Smooth muscle cell (in vitro differentiated cells): ENCODE measurements at regions not wholly inside any gene's neighbourhood (a gene's known extent, or its start where the extent isn't known, plus 50 kb on each side); places are given as distances from the start of the nearest gene placed in this dataset.

Experiments used
- DNase-seq: peaks from one replicate; lab custom pipeline; 2025; ENCODE audit not compliant: unreplicated experiment; lab: John Stamatoyannopoulos, UW
- H2AFZ ChIP-seq: fragments of 200-600 bp; sonication (generic); 2 replicates; pipeline ENCODE4 v1.6.0; 2016; ENCODE audit warnings: antibody characterized with exemption, low read depth, mild to moderate bottlenecking
- H3F3A ChIP-seq: fragments of 200-600 bp; sonication (generic); 2 replicates; pipeline ENCODE4 v1.6.0; 2017; ENCODE audit warnings: antibody characterized with exemption, low read depth
- H3K27ac ChIP-seq: fragments of 200-600 bp; sonication (generic); 2 replicates; pipeline ENCODE4 v1.5.1; 2016; ENCODE audit warnings: low read depth, mild to moderate bottlenecking
- H3K27me3 ChIP-seq: fragments of 200-600 bp; sonication (generic); 2 replicates; pipeline ENCODE4 v1.6.1; 2016; ENCODE audit warnings: low read depth, mild to moderate bottlenecking
- H3K36me3 ChIP-seq: fragments of 200-600 bp; sonication (generic); 2 replicates; pipeline ENCODE4 v1.5.1; 2016; ENCODE audit warnings: low read depth
- H3K4me1 ChIP-seq: fragments of 200-600 bp; sonication (generic); 2 replicates; pipeline ENCODE4 v1.5.1; 2016; ENCODE audit warnings: low read depth
- H3K4me2 ChIP-seq: fragments of 200-600 bp; sonication (generic); 2 replicates; pipeline ENCODE4 v1.6.0; 2016; ENCODE audit warnings: mild to moderate bottlenecking
- H3K4me3 ChIP-seq: fragments of 200-600 bp; sonication (generic); 2 replicates; pipeline ENCODE4 v1.5.1; 2016; ENCODE audit warnings: mild to moderate bottlenecking
- H3K79me2 ChIP-seq: fragments of 200-600 bp; sonication (generic); 2 replicates; pipeline ENCODE4 v1.6.0; 2016; ENCODE audit warnings: low read depth, mild to moderate bottlenecking
- H3K9ac ChIP-seq: fragments of 200-600 bp; sonication (generic); 2 replicates; pipeline ENCODE4 v1.6.0; 2016; ENCODE audit warnings: low read depth
- H3K9me3 ChIP-seq: fragments of 200-600 bp; sonication (generic); replicated peaks from 2 replicates; pipeline ENCODE4 v1.5.1; 2016; ENCODE audit warnings: low read depth
- H4K20me1 ChIP-seq: fragments of 200-600 bp; sonication (generic); 2 replicates; pipeline ENCODE4 v1.6.0; 2016; ENCODE audit warnings: low read depth
- whole genome bisulfite sequencing: methylation state at CpG from one replicate; pipeline ENCODE4 v1.1.7; 2016; ENCODE audit warnings: low lambda C conversion rate; 5-methylcytosine and 5-hydroxymethylcytosine counted together
- TF ChIP-seq, protein P1 (sequence below): fragments of 200-600 bp; sonication (generic); IDR thresholded peaks from 2 replicates; pipeline ENCODE4 v1.5.1; 2017; ENCODE audit warnings: borderline replicate concordance, mild to moderate bottlenecking, antibody characterized with exemption; ENCODE audit not compliant: insufficient read depth, poor library complexity, severe bottlenecking

DNA sequence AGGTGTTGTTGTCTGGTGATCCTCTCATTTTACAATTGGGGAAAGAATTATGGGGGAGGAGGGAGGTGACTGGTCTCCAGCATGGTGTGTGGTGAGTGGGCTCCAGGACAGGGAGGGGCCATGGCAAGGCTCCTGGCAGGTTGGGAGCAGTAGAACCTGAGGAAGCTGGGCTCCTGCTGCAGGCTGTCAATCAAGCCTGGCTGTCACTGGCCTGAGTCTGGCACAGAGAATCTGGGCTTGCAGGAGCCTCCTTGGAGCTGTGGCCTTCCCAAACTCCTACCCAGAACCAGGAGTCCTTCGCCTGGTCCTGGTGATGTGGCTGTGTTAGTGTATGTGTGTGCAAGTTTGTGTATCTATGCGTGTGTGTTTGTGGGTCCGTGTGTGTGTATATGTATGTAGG lies 131.9 kb upstream of the CSF3R start:
- Histone ChIP-seq H3K4me2 (no peak overlapping the region), H3K4me1 (no peaks in the 10 kb centered on the region), H2AFZ (no peak overlapping the region), H3K4me3 (no peak overlapping the region), H3K9ac (no peak overlapping the region), H4K20me1 (no peaks in the 10 kb centered on the region), H3K27ac (no peak overlapping the region), H3K36me3 (no peaks in the 10 kb centered on the region), H3K27me3 (peaks cover 8% of the 10 kb centered on the region), H3F3A (no peaks in the 10 kb centered on the region), H3K79me2 (no peaks in the 10 kb centered on the region), H3K9me3 (no peaks in the 10 kb centered on the region)
- TF ChIP-seq, protein P1, sequence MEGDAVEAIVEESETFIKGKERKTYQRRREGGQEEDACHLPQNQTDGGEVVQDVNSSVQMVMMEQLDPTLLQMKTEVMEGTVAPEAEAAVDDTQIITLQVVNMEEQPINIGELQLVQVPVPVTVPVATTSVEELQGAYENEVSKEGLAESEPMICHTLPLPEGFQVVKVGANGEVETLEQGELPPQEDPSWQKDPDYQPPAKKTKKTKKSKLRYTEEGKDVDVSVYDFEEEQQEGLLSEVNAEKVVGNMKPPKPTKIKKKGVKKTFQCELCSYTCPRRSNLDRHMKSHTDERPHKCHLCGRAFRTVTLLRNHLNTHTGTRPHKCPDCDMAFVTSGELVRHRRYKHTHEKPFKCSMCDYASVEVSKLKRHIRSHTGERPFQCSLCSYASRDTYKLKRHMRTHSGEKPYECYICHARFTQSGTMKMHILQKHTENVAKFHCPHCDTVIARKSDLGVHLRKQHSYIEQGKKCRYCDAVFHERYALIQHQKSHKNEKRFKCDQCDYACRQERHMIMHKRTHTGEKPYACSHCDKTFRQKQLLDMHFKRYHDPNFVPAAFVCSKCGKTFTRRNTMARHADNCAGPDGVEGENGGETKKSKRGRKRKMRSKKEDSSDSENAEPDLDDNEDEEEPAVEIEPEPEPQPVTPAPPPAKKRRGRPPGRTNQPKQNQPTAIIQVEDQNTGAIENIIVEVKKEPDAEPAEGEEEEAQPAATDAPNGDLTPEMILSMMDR = no peak
- DNase-seq = no peak
- WGBS = 85% methylated on average over 3 of the region's 3 CpGs

DNA sequence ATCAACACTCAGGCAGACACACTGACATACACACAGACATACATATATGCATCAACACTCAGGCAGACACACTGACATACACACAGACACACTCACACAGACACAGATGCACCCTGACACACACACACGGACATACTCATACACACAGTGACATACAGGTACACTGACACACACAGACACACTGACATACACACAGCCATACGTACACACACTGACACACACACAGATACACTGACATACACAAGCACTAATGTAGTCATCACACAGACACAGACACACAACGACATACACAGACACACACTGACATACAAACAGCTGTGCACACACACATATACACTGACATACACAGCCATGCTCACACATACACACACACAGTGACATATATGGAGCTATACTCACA lies 131.0 kb upstream of the CSF3R start:
- TF ChIP-seq, protein P1 = no peak

DNA sequence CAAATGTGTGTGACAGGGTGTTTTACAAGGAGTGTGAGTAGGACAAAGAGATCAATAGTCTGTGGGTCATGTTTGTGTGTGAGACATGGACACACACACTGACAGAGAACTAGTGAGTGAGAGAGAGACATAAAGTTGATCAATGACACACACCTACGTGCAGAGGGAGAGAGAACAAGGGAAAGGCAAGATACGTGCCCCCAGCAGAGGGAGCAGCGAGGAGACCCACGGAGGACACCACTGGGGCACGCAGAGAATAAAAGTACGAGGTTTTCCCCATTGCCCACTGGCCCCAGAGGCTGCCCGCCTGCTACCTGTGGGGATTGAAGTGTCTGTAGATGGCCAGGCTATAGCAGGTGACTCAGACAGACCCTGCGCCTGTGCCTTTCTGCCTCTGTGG lies 130.2 kb upstream of the CSF3R start:
- no peak overlapping the region for H2AFZ ChIP-seq

More for the DNA sequence above, 131.0 kb upstream of the CSF3R start:
- Histone ChIP-seq H3F3A (no peaks in the 10 kb centered on the region), H3K27me3 (peaks cover 8% of the 10 kb centered on the region), H3K9ac (no peak overlapping the region), H4K20me1 (no peaks in the 10 kb centered on the region), H3K9me3 (no peaks in the 10 kb centered on the region), H3K4me2 (no peak overlapping the region), H3K27ac (no peak overlapping the region), H3K79me2 (no peaks in the 10 kb centered on the region), H2AFZ (no peak overlapping the region), H3K36me3 (no peaks in the 10 kb centered on the region), H3K4me3 (no peak overlapping the region), H3K4me1 (no peaks in the 10 kb centered on the region)
- DNase-seq = no peak
- 66% methylated on average over 3 of the region's 3 CpGs for WGBS

GRCh38 chr1:36612121-36612520 lies 129.4 kb upstream of the CSF3R start:
- Histone ChIP-seq H3K9ac (no peak overlapping the region), H3K27ac (no peak overlapping the region), H4K20me1 (no peaks in the 10 kb centered on the region), H3K4me2 (no peak overlapping the region), H3K36me3 (no peaks in the 10 kb centered on the region), H3F3A (no peaks in the 10 kb centered on the region), H3K4me1 (no peaks in the 10 kb centered on the region), H3K27me3 (peaks cover 8% of the 10 kb centered on the region), H3K79me2 (no peaks in the 10 kb centered on the region), H2AFZ (no peak overlapping the region), H3K9me3 (no peaks in the 10 kb centered on the region), H3K4me3 (no peak overlapping the region)
- 91% methylated on average over 9 of the region's 10 CpGs for WGBS
- DNase-seq = no peak
- TF ChIP-seq, protein P1 = no peak

More for the DNA sequence above, 130.2 kb upstream of the CSF3R start:
- peaks cover 8% of the 10 kb centered on the region for H3K27me3 ChIP-seq
- H3K36me3 ChIP-seq = no peaks in the 10 kb centered on the region
- no peak for DNase-seq
- 38% methylated on average over 8 of the region's 8 CpGs for WGBS
- H3K4me2 ChIP-seq = no peak overlapping the region
- no peaks in the 10 kb centered on the region for H3K9me3 ChIP-seq
- no peak overlapping the region for H3K27ac ChIP-seq
- H3K4me1 ChIP-seq = no peaks in the 10 kb centered on the region
- H3K9ac ChIP-seq = no peak overlapping the region
- no peaks in the 10 kb centered on the region for H3K79me2 ChIP-seq
- no peaks in the 10 kb centered on the region for H3F3A ChIP-seq
- TF ChIP-seq, protein P1 = peak; percentile 4
- H3K4me3 ChIP-seq = no peak overlapping the region
- no peaks in the 10 kb centered on the region for H4K20me1 ChIP-seq
